ENCODE measurements at regions not wholly inside any gene's neighbourhood (a gene's known extent, or its start where the extent isn't known, plus 50 kb on each side); places are given as distances from the start of the nearest gene placed in this dataset.

DNA sequence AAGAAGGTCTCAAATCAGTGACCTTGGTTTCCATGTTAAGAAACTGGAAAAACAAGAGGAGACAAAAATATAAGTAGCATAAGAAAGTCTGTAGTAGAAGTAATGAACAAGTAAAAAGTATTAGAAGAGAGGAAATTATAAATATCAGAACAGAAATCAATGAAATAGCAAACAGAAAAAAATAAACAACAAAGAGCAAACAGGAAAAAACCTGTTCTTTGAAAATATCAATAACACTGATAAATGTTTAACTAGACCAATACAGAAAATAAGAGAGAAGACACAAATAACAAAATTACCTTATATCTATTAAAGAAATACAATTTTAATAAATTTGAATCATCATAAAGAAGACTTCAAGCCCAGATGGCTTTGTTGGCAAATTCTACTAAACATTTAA, 113.3 kb downstream of the MAIP1 start:
- no peak overlapping the region for H3K27ac Mint-ChIP-seq (ENCODE audit: unreplicated experiment)

DNA sequence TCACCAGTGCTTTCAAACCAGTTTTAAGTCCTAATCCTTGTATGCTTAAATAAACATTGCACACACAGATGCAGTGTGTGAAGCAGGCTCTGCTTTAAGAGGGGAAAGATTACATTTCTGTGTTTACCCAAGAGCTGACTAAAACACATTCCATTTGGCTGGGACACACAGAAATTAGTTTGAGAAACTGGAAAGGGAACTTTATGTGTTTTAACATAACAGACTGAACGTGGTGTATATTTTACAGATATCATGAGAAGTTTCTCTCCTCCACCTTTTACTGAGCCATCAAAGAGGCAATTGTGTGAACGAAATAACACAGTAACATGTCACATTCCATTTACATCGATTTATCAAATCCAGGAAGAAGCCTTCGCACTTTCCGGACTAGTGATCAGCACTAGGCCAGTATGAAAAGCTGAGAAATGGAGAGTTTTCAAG, 121.8 kb downstream of the MAIP1 start:
- Mint-ChIP-seq H3K27me3 (ENCODE audit: low read depth, unreplicated experiment) (no peaks in the 10 kb centered on the region), H3K4me3 (ENCODE audit: unreplicated experiment) (no peak overlapping the region), H3K9me3 (ENCODE audit: unreplicated experiment) (no peaks in the 10 kb centered on the region), H3K36me3 (ENCODE audit: low read depth, unreplicated experiment) (no peaks in the 10 kb centered on the region), H3K27ac (ENCODE audit: unreplicated experiment) (peak overlapping the region; percentile 53), H3K4me1 (ENCODE audit: low read depth, unreplicated experiment) (peaks cover 29% of the 10 kb centered on the region)
- H3K79me2 ChIP-seq (ENCODE audit: insufficient read depth, low read length): no peaks in the 10 kb centered on the region
- H4K20me1 ChIP-seq (ENCODE audit: insufficient read depth, low read length): no peaks in the 10 kb centered on the region
- H3K4me3 ChIP-seq (ENCODE audit: insufficient read depth, low read depth, low read length): no peak overlapping the region
- no peaks in the 10 kb centered on the region for H3K36me3 ChIP-seq (ENCODE audit: insufficient read depth, low read length)
- H3K27me3 ChIP-seq (ENCODE audit: insufficient read depth, low read length): no peaks in the 10 kb centered on the region
- H3K4me1 ChIP-seq (ENCODE audit: insufficient read depth, low read length): peaks cover 5% of the 10 kb centered on the region
- peak; percentile 37 for FAIRE-seq
- H2AFZ ChIP-seq (ENCODE audit: low read depth, low read length): no peak overlapping the region
- H3K4me2 ChIP-seq (ENCODE audit: low read length): peak overlapping the region; percentile 58
- no peaks in the 10 kb centered on the region for H3K9me3 ChIP-seq (ENCODE audit: insufficient read depth, low read depth, low read length)
- TF ChIP-seq, protein P1, sequence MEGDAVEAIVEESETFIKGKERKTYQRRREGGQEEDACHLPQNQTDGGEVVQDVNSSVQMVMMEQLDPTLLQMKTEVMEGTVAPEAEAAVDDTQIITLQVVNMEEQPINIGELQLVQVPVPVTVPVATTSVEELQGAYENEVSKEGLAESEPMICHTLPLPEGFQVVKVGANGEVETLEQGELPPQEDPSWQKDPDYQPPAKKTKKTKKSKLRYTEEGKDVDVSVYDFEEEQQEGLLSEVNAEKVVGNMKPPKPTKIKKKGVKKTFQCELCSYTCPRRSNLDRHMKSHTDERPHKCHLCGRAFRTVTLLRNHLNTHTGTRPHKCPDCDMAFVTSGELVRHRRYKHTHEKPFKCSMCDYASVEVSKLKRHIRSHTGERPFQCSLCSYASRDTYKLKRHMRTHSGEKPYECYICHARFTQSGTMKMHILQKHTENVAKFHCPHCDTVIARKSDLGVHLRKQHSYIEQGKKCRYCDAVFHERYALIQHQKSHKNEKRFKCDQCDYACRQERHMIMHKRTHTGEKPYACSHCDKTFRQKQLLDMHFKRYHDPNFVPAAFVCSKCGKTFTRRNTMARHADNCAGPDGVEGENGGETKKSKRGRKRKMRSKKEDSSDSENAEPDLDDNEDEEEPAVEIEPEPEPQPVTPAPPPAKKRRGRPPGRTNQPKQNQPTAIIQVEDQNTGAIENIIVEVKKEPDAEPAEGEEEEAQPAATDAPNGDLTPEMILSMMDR (IDR thresholded peaks at IDR 0.05; ENCODE audit: insufficient read depth, low read depth, low read length): no peak
- no peak for TF ChIP-seq EZH2 (IDR thresholded peaks at IDR 0.05; ENCODE audit: insufficient read depth, low read length)
- H3K9ac ChIP-seq (ENCODE audit: low read length): peak overlapping the region; percentile 21
- DNase-seq (ENCODE audit: low read depth): peak; percentile 72
- H3K27ac ChIP-seq (ENCODE audit: low read depth, low read length): peak overlapping the region; percentile 36

More for the DNA sequence above, 113.3 kb downstream of the MAIP1 start:
- H3K36me3 Mint-ChIP-seq (ENCODE audit: low read depth, unreplicated experiment): no peaks in the 10 kb centered on the region
- no peak overlapping the region for H3K4me2 ChIP-seq (ENCODE audit: low read length)
- H3K4me3 Mint-ChIP-seq (ENCODE audit: unreplicated experiment): no peak overlapping the region
- TF ChIP-seq, protein P1 (IDR thresholded peaks at IDR 0.05; ENCODE audit: insufficient read depth, low read depth, low read length): no peak
- no peak for TF ChIP-seq EZH2 (IDR thresholded peaks at IDR 0.05; ENCODE audit: insufficient read depth, low read length)
- no peaks in the 10 kb centered on the region for H3K9me3 ChIP-seq (ENCODE audit: insufficient read depth, low read depth, low read length)
- no peaks in the 10 kb centered on the region for H3K36me3 ChIP-seq (ENCODE audit: insufficient read depth, low read length)
- H3K27ac ChIP-seq (ENCODE audit: low read depth, low read length): no peak overlapping the region
- H3K4me3 ChIP-seq (ENCODE audit: insufficient read depth, low read depth, low read length): no peak overlapping the region
- H3K4me1 ChIP-seq (ENCODE audit: insufficient read depth, low read length): no peaks in the 10 kb centered on the region
- no peak for FAIRE-seq
- no peaks in the 10 kb centered on the region for H3K9me3 Mint-ChIP-seq (ENCODE audit: unreplicated experiment)
- no peak for DNase-seq (ENCODE audit: low read depth)
- H3K4me1 Mint-ChIP-seq (ENCODE audit: low read depth, unreplicated experiment): no peaks in the 10 kb centered on the region
- H3K27me3 ChIP-seq (ENCODE audit: insufficient read depth, low read length): no peaks in the 10 kb centered on the region
- no peaks in the 10 kb centered on the region for H4K20me1 ChIP-seq (ENCODE audit: insufficient read depth, low read length)
- no peak overlapping the region for H2AFZ ChIP-seq (ENCODE audit: low read depth, low read length)
- H3K79me2 ChIP-seq (ENCODE audit: insufficient read depth, low read length): no peaks in the 10 kb centered on the region
- no peak overlapping the region for H3K9ac ChIP-seq (ENCODE audit: low read length)
- H3K27me3 Mint-ChIP-seq (ENCODE audit: low read depth, unreplicated experiment): no peaks in the 10 kb centered on the region

DNA sequence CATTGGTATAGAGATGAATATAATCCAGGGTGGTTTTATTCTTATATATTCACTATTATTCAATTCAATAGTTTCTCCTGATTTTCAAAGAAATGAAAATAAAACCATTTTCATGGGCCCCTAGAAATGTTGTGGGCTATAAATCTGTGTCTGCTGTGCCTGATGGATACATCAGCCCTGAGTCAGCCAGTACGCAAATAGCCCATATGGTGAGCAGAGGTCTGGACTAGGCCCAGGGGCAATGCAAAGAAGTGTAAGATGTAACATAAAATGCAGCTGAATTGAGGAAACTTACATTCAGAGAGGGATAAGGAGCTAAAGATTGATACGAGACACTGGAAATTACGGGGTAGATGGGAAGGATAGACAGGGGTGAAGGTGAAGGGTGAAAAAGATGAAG, 122.5 kb downstream of the MAIP1 start:
- H3K9ac ChIP-seq (ENCODE audit: low read length): no peak overlapping the region
- H3K36me3 Mint-ChIP-seq (ENCODE audit: low read depth, unreplicated experiment): no peaks in the 10 kb centered on the region
- peak overlapping the region; percentile 8 for H3K4me3 Mint-ChIP-seq (ENCODE audit: unreplicated experiment)
- peaks cover 5% of the 10 kb centered on the region for H3K4me1 ChIP-seq (ENCODE audit: insufficient read depth, low read length)
- no peaks in the 10 kb centered on the region for H3K79me2 ChIP-seq (ENCODE audit: insufficient read depth, low read length)
- H3K4me3 ChIP-seq (ENCODE audit: insufficient read depth, low read depth, low read length): no peak overlapping the region
- peak overlapping the region; percentile 78 for H3K27ac Mint-ChIP-seq (ENCODE audit: unreplicated experiment)
- FAIRE-seq (no peak), DNase-seq (ENCODE audit: low read depth) (peak; percentile 5)
- no peaks in the 10 kb centered on the region for H3K27me3 Mint-ChIP-seq (ENCODE audit: low read depth, unreplicated experiment)
- no peaks in the 10 kb centered on the region for H3K36me3 ChIP-seq (ENCODE audit: insufficient read depth, low read length)
- peaks cover 29% of the 10 kb centered on the region for H3K4me1 Mint-ChIP-seq (ENCODE audit: low read depth, unreplicated experiment)
- no peak overlapping the region for H2AFZ ChIP-seq (ENCODE audit: low read depth, low read length)
- no peaks in the 10 kb centered on the region for H3K9me3 Mint-ChIP-seq (ENCODE audit: unreplicated experiment)
- TF ChIP-seq, protein P1 (IDR thresholded peaks at IDR 0.05; ENCODE audit: insufficient read depth, low read depth, low read length): no peak
- no peak for TF ChIP-seq EZH2 (IDR thresholded peaks at IDR 0.05; ENCODE audit: insufficient read depth, low read length)
- H3K4me2 ChIP-seq (ENCODE audit: low read length): no peak overlapping the region
- no peaks in the 10 kb centered on the region for H3K27me3 ChIP-seq (ENCODE audit: insufficient read depth, low read length)
- no peaks in the 10 kb centered on the region for H4K20me1 ChIP-seq (ENCODE audit: insufficient read depth, low read length)
- H3K9me3 ChIP-seq (ENCODE audit: insufficient read depth, low read depth, low read length): no peaks in the 10 kb centered on the region
- no peak overlapping the region for H3K27ac ChIP-seq (ENCODE audit: low read depth, low read length)

Data from astrocyte (in vitro differentiated cells and primary cell).